RKO (cell line): ENCODE measurements at regions not wholly inside any gene's neighbourhood (a gene's known extent, or its start where the extent isn't known, plus 50 kb on each side); places are given as distances from the start of the nearest gene placed in this dataset.
A peak's percentile ranks its signal among the peaks of the same experiment; 100 is the strongest.
"Not testable (repeated sequence)": the region's sequence is repeated elsewhere in the genome, so short reads cannot be mapped to it uniquely, and the experiment has no call there.

Experiments used
- DNase-seq: peaks from one replicate; pipeline ENCODE4 v3.0.0-alpha.2; 2016; ENCODE audit warnings: low spot score

- peak; percentile 32 for DNase-seq
Measured at GRCh38 chr12:60501124-60501729, 905.4 kb downstream of the SLC16A7 start.

GRCh38 chr12:60522684-60523400 is 927.0 kb downstream of the SLC16A7 start:
- DNase-seq, result no peak

GRCh38 chr12:60529261-60529660 is 933.4 kb downstream of the SLC16A7 start:
- DNase-seq, result no peak

- DNase-seq, result no peak
Measured at GRCh38 chr12:60529723-60530122, 933.9 kb downstream of the SLC16A7 start.

GRCh38 chr12:60535363-60535762 is 939.5 kb downstream of the SLC16A7 start:
- DNase-seq, result no peak

- DNase-seq, result no peak
Measured at GRCh38 chr12:60539592-60539991, 943.8 kb downstream of the SLC16A7 start.

- DNase-seq, result no peak
Measured at GRCh38 chr12:60568914-60569313, 973.1 kb downstream of the SLC16A7 start.

GRCh38 chr12:60577607-60578006 is 981.8 kb downstream of the SLC16A7 start:
- DNase-seq, result no peak

- DNase-seq, result not testable (repeated sequence)
Measured at GRCh38 chr12:60587664-60588063, 991.8 kb downstream of the SLC16A7 start.

- DNase-seq, result no peak
Measured at GRCh38 chr12:60594035-60594711, 998.3 kb downstream of the SLC16A7 start.

- DNase-seq, result no peak
Measured at GRCh38 chr12:60602601-60603000, 1006.8 kb downstream of the SLC16A7 start.

GRCh38 chr12:60603475-60603874 is 1007.6 kb downstream of the SLC16A7 start:
- not testable (repeated sequence) for DNase-seq

- no peak for DNase-seq
Measured at GRCh38 chr12:60616400-60616799, 1020.6 kb downstream of the SLC16A7 start.

- DNase-seq, result no peak
Measured at GRCh38 chr12:60630796-60631195, 1035.0 kb downstream of the SLC16A7 start.

- no peak for DNase-seq
Measured at GRCh38 chr12:60644076-60644475, 1048.2 kb downstream of the SLC16A7 start.

- no peak for DNase-seq
Measured at GRCh38 chr12:60666895-60667294, 1071.1 kb downstream of the SLC16A7 start.

GRCh38 chr12:60672949-60673348 is 1077.1 kb downstream of the SLC16A7 start:
- no peak for DNase-seq

GRCh38 chr12:60684988-60685655 is 1089.3 kb downstream of the SLC16A7 start:
- DNase-seq, result no peak

- no peak for DNase-seq
Measured at GRCh38 chr12:60689137-60689536, 1093.3 kb downstream of the SLC16A7 start.

- peak; percentile 49 for DNase-seq
Measured at GRCh38 chr12:60693019-60693626, 1097.3 kb downstream of the SLC16A7 start.

GRCh38 chr12:60704171-60704914 is 1108.5 kb downstream of the SLC16A7 start:
- no peak for DNase-seq

GRCh38 chr12:60710246-60710645 is 1114.4 kb downstream of the SLC16A7 start:
- DNase-seq, result no peak
